G401.6 (cell line): ENCODE measurements at regions not wholly inside any gene's neighbourhood (a gene's known extent, or its start where the extent isn't known, plus 50 kb on each side); places are given as distances from the start of the nearest gene placed in this dataset.
"Not testable (repeated sequence)": the region's sequence is repeated elsewhere in the genome, so short reads cannot be mapped to it uniquely, and the experiment has no call there.

Experiments
- FAIRE-seq: peaks from 2 replicates; lab custom pipeline; 2012; peaks lifted over from hg19 to GRCh38; lab: Jason Lieb, UNC

- no peak for FAIRE-seq
Observed at GRCh38 chrX:793216-793770, 162.7 kb downstream of the SHOX start.

DNA sequence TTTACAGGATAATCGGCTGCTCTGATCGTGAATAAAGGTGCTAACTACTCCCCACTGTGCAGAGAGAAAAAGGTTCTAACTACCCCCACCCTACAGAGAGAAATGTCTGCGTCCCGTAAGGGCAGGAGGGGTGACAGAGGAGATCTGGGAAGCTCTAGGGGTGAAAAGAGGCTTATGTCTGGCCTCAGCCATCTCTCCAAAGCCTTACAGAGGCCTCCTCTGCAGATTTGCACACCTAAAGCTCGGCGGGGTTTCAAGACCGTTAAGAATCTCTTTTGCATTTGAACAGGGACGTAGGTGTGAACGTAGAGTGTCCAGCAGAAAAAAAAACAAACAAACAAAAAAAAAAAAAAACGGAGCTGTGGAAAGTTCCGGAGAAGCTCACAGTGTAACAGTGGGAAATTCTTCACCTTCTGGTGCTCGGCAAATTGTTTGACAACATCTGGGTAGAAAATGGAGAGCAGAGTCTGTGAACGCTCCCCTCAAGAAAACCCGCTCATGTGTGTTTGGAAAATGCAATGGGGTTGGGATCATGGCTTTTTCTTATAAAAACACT lies 161.0 kb downstream of the SHOX start:
- no peak for FAIRE-seq

DNA sequence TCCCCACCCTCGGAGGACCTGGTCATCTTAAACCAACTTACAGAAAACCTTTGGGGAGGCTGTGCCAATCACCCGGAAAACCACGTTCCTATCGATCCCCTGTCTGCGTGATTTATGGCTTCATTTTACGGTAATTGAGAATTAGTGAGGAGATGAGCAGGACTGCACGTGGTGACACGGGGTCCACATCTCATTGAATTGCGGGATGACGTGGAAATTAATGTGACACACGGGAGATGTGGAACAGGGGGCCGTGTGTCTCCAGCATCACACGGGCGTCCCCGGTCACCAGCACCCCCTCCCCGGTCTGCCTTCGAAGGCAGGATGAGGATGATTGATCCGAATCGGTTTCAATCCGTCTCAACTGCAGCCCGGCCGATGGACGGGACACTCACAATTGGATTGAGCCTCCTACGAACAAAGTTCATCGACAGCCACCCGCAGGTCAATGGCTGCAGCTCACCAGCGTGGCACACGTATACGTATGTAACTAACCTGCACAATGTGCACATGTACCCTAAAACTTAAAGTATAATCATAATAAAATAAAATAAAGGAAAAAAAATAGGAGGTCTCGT lies 160.3 kb downstream of the SHOX start:
- FAIRE-seq, result no peak

DNA sequence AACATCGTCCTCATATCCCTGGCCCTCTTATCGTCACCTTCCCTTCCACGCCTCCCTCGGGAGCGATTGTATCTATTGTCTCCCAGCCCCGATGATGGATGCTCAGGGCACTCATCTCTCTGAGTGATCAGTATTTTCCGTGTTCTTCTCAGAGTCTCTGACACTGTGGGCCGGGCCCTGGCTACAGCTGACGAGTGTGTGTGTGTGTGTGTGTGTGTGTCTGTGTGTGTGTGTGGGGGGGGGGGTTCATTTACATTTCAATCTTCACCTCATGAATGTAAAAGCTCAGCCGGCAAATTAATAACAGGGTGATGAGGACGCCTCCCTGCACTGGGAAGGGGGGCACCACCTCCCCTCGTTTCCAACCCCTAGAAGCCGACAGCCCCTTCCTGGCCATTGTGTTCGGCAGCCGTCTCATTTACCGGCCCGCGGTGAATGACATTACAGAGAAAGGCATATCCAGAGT lies 159.5 kb downstream of the SHOX start:
- FAIRE-seq, result no peak

DNA sequence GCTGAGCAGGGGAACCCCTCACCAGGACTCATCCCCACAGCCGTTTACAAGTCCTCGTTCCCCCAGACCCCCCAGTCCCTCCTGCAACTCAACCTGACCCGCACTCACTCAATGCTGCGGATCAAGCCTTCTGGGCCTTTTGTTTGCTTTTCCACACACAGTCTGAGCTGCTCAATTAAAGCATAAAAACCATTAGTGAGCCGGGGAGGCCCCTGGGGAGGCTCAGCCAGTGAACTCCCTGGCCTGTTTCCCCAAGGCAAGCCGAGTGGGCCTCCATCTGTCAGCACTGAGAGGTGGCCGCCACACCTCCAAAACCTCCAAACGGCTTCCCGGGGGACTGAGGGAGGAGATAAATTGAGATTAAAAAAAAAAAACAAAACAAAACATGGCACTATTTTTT lies 158.5 kb downstream of the SHOX start:
- FAIRE-seq, result no peak

DNA sequence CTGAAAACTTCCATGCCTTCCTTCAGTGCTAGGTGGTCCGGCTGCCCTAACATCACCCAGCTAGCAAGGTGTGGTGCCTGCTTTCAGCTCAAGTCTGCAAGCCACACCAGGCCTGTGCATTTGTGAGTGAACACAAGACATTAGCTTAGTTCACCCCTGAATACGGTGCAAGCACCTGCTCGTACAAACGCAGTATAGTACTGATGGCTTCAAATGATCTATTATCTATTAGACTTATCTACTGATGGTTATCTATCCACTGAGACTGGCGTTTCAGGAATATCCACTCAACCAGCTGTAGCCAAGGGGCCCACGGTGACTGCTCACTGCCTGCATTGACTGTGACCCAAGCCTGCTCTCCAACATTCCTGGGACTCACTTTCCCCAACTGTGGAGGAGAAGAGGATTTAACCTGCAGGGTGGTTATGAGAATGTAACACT lies 155.9 kb downstream of the SHOX start:
- no peak for FAIRE-seq

GRCh38 chrX:784829-785228 lies 154.2 kb downstream of the SHOX start:
- no peak for FAIRE-seq

DNA sequence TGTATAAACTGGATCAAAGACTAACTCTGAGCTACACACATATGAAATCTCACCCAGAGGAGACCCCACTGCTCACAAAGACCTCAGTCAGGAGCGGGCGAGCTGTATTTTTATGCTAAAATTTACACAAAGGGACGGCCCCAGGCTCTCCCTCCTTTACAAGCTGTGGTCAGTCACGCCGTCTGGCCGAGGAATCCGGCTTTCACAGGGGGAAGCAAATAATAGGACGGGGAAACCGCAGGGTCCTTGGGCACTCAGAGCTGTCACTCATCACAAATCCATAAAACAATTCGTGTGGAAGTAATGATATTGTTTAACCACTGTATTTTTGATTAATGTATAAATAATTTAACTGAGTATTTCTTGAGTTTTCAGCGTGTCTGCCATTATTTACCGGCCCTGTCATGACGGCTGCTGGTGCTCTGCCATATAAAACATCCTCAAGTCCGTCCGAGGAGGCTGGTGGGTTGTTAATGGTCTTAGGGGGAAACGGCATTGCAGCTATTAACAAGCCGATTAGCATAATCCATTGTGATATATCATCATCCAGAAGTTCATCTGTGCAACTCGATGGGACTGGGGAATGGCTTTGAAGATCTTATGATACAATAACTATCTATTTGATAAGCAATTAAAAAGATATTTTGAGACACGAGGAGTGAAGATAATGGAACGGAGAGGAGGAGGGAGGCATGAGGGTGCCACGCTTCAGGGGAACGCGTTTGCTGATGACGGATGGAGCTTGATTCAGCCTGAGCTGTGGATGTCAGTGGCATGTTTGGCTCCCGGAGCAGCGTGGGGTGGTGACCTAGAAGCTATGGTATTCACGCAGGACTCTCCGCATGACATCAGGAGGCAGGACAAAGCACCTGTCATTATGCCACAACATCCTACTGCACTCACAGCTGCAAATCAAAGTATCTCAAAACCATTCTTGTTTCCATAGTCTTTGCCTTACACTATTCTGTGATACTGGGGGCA lies 150.9 kb downstream of the SHOX start:
- no peak for FAIRE-seq

GRCh38 chrX:776529-777230 lies 146.1 kb downstream of the SHOX start:
- no peak for FAIRE-seq

GRCh38 chrX:776061-776460 lies 145.5 kb downstream of the SHOX start:
- FAIRE-seq, result no peak

DNA sequence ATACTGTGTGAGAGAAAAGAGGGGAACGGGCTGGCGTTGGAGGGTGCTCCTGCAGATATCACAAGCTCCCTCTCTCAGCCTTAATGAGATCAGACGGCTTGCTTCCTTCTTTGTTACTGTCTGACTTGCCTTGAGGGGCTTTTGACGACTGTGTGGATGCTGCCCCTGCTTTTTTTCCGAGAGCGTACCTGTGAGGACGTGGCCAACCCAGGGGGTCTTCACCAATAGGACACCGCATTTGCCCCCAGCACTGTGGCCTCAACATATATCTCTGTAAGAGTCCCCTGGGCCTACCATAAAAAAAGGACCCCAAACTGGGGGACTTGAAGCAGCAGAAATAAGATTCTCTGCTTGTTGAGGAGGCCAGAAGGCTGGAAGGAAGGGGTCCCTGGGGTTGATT lies 143.9 kb downstream of the SHOX start:
- no peak for FAIRE-seq

- no peak for FAIRE-seq
Observed at GRCh38 chrX:773292-774025, 142.9 kb downstream of the SHOX start.

- FAIRE-seq, result no peak
Observed at GRCh38 chrX:771536-771935, 140.9 kb downstream of the SHOX start.

DNA sequence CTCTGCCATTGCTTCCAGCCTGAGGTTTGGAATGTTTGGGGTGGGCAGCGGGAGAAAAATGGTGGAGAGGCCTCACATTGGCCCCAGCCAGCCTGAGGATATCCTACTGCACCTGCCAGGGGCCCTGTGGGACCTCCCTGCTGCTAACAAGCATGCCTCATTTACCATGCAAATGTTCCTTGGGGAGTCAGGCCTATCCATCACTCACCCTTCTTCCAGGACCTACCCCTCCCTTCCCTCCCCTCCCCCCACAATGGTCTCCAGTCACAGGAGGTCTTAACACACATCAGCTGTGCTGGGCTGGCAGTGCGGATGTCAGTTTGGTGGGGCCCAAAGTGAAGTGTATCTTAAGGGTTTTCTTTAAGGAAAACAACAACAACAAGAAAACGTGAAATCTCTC lies 139.2 kb downstream of the SHOX start:
- no peak for FAIRE-seq

- no peak for FAIRE-seq
Observed at GRCh38 chrX:768596-768995, 138.0 kb downstream of the SHOX start.

DNA sequence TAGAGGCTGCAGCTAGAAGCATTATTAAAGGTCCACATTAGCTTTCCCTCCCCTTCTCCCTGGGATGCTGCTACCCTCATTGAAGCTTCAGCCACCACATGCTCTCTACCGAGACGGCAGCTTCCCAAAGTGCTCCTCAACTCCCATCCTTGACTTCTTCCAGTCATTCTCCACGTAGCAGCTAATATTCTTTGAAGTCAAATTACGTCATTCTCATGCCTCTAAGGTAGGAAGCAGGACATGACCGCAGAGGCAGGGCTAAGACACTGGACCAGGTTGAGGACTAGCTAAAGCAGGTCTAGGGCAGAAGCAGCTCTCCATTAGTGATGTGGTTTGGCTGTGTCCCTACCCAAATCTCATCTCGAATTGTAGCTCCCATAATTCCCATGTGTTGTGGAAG lies 128.3 kb downstream of the SHOX start:
- FAIRE-seq, result no peak

DNA sequence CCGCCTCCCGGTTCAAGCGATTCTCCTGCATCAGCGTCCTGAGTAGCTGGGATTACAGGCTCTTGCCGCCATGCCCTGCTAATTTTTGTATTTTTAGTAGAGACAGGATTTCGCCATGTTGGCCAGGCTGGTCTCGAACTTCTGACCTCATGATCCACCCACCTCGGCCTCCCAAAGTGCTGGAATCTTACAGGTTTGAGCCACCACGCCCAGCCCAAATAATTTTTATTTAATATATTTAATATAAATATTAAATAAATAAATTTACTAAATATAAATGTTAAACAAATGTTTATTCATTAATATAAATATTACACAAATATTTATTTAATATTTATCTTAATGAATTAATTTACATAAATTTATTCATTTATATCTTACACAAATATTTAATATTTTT lies 120.2 kb downstream of the SHOX start:
- peak; percentile 99 for FAIRE-seq

- FAIRE-seq, result no peak
Observed at GRCh38 chrX:750263-750662, 119.7 kb downstream of the SHOX start.

GRCh38 chrX:747176-747575 lies 116.6 kb downstream of the SHOX start:
- no peak for FAIRE-seq

GRCh38 chrX:739611-740010 lies 109.0 kb downstream of the SHOX start:
- FAIRE-seq, result no peak

GRCh38 chrX:737021-737420 lies 106.4 kb downstream of the SHOX start:
- not testable (repeated sequence) for FAIRE-seq

DNA sequence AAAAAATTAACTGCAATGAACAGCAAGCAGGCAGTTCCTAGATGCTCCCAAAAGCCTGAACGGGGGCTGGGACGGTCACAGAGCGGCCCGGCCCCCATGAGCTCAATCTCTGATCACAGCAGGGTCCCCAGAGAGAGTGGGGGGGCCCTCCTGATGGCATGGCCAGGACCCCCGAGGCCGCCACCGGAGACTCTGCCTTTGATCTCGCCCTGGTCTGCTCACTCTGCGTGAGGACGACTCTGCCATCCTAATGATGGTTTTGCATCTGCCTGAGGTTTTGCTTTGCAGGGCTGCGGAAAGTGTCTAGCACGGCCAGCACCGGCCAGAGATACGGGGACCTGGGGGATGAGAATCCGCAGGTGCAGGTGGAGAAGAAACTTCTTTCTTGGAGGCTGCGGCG lies 103.8 kb downstream of the SHOX start:
- no peak for FAIRE-seq
